ENCODE measurements at regions not wholly inside any gene's neighbourhood (a gene's known extent, or its start where the extent isn't known, plus 50 kb on each side); places are given as distances from the start of the nearest gene placed in this dataset.

DNA sequence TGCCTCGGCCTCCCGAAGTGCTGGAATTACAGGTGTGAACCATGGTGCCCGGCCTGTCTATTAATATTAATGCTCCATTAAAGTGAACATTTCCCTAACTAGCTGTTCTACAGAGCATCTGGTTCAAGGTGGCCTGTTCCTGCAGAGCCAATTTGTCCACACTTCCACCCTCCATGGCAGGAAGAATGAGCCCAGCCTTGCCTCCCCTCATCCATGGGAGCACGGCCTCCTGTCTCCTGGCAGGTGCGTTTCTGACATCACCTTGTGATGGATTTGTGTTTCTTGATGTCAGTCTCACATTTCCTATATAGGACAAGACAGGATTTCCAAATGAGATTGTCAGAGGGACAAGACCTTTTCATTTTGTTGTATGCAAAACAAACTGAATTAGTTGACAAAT, 105.7 kb upstream of the FRMD1 start:
- TF ChIP-seq, protein P1, sequence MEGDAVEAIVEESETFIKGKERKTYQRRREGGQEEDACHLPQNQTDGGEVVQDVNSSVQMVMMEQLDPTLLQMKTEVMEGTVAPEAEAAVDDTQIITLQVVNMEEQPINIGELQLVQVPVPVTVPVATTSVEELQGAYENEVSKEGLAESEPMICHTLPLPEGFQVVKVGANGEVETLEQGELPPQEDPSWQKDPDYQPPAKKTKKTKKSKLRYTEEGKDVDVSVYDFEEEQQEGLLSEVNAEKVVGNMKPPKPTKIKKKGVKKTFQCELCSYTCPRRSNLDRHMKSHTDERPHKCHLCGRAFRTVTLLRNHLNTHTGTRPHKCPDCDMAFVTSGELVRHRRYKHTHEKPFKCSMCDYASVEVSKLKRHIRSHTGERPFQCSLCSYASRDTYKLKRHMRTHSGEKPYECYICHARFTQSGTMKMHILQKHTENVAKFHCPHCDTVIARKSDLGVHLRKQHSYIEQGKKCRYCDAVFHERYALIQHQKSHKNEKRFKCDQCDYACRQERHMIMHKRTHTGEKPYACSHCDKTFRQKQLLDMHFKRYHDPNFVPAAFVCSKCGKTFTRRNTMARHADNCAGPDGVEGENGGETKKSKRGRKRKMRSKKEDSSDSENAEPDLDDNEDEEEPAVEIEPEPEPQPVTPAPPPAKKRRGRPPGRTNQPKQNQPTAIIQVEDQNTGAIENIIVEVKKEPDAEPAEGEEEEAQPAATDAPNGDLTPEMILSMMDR (IDR thresholded peaks at IDR 0.05): no peak
- no peak for DNase-seq
- H3K27ac ChIP-seq: no peak overlapping the region
- no peaks in the 10 kb centered on the region for H3K27me3 ChIP-seq
- intact Hi-C loops (cut with DNase I; ENCODE audit: low total_unique reads): no loop called here
- H3K9me3 ChIP-seq: no peaks in the 10 kb centered on the region
- H3K4me3 ChIP-seq: no peak overlapping the region
- H3K4me1 ChIP-seq: no peaks in the 10 kb centered on the region
- H3K36me3 ChIP-seq: no peaks in the 10 kb centered on the region

DNA sequence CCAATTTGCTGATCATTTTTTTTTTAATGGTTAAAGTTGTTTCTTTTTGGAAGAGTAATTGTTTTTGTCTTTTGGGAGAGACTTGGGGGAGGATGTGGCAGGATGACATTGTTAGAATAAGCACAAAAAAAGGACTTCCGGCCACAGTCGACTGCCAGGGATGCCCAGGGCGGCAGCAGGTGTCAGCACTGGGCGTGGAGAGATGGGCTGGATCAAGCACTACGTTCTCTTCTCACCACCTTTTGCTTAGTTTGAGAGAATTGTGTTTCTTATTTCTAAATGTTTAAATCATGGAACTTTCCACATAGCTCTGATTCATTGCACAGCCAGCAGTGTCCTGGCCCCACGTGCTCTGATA, 104.6 kb upstream of the FRMD1 start:
- no peak for DNase-seq
- Histone ChIP-seq H3K27me3 (no peaks in the 10 kb centered on the region), H3K27ac (no peak overlapping the region), H3K4me1 (no peaks in the 10 kb centered on the region), H3K9me3 (no peaks in the 10 kb centered on the region), H3K36me3 (no peaks in the 10 kb centered on the region), H3K4me3 (no peak overlapping the region)
- intact Hi-C loops (cut with DNase I; ENCODE audit: low total_unique reads): no loop called here
- TF ChIP-seq, protein P1 (IDR thresholded peaks at IDR 0.05): no peak

DNA sequence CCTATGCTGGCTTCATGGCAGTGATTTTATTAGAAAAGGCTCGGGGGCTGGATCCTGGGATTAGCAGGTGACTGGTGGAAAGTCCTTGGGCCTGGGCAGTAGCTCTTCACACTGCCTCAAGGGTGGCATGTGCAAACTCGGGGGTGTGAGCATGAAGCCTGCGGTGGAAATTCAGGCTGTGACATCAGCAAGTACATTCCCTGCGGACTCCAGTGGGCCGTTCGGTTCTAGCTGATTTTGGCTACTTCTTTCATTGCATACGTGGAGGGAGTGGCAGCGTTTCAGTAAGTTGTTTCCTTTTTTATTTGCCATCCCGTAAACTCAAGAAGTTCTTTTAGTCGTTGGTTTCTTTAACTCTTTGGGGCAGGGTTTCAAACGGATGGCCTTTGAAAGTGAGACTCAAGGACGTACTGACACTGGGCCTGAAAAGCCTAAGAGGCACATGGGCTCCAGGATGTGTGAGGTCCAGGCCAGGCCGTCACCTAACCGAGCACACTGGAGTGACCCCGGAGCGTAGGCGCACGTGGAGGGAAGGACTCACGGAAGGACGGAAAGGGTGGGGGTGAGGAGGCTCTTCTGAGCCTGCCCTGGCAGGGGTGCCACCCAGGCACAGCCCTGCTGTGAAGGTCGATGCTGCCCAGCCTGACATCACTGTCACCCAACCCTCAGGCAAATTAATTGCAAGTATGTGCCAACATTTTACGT, 104.0 kb upstream of the FRMD1 start:
- H3K4me3 ChIP-seq: no peak overlapping the region
- DNase-seq: peak in 1 of 2 donors; percentile 60
- H3K27me3 ChIP-seq: no peaks in the 10 kb centered on the region
- no peaks in the 10 kb centered on the region for H3K36me3 ChIP-seq
- intact Hi-C loops (cut with DNase I; ENCODE audit: low total_unique reads): no loop called here
- H3K4me1 ChIP-seq: no peaks in the 10 kb centered on the region
- H3K27ac ChIP-seq: no peak overlapping the region
- TF ChIP-seq, protein P1 (IDR thresholded peaks at IDR 0.05): no peak
- H3K9me3 ChIP-seq: no peaks in the 10 kb centered on the region

DNA sequence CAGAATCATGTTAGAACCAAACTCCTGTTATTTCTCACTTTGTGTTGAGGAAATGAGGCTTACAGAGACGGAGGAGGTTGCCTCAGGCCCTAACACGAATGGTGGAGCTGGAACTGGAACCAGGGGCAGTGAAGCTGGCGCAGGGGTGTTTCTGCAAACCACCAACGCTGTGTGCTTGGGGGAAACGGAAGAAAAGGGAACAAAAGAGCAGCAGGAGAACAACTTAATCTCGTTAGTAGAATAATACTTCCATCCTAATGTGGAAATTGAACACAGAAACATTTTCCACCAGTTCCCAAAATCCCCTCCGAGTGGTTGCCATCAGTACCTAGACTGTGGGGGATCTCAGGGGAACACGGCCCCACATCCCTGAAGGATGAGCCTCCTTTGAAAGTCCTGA, 103.4 kb upstream of the FRMD1 start:
- Histone ChIP-seq H3K27me3 (no peaks in the 10 kb centered on the region), H3K36me3 (no peaks in the 10 kb centered on the region), H3K4me1 (no peaks in the 10 kb centered on the region), H3K27ac (no peak overlapping the region), H3K4me3 (no peak overlapping the region), H3K9me3 (no peaks in the 10 kb centered on the region)
- intact Hi-C loops (cut with DNase I; ENCODE audit: low total_unique reads): no loop called here
- no peak for DNase-seq
- TF ChIP-seq, protein P1 (IDR thresholded peaks at IDR 0.05): no peak

DNA sequence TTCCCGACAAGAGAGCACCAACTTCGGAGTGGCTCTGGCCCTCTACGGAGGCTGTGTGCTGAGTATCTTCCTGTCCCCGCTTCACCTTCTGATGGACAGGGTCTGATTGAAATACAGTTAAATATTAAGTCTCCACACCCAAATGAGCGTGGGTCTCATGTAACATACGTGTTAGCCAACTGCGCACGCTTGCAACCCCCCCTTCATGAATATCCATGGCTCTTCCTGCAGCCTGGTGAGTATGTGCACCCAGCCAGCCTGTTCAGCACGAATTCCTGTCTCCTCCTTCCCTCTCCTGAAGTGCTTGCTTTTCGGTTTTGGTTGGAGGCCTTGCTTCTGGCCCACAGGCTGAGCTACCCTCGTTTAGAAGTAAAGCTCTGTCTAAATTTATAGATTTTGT, 102.9 kb upstream of the FRMD1 start:
- peak in 1 of 2 donors; percentile 17 for DNase-seq
- TF ChIP-seq, protein P1 (IDR thresholded peaks at IDR 0.05): no peak
- no peak overlapping the region for H3K4me3 ChIP-seq
- no peaks in the 10 kb centered on the region for H3K36me3 ChIP-seq
- H3K9me3 ChIP-seq: no peaks in the 10 kb centered on the region
- intact Hi-C loops (cut with DNase I; ENCODE audit: low total_unique reads): no loop called here
- H3K27ac ChIP-seq: no peak overlapping the region
- no peaks in the 10 kb centered on the region for H3K27me3 ChIP-seq
- no peaks in the 10 kb centered on the region for H3K4me1 ChIP-seq

DNA sequence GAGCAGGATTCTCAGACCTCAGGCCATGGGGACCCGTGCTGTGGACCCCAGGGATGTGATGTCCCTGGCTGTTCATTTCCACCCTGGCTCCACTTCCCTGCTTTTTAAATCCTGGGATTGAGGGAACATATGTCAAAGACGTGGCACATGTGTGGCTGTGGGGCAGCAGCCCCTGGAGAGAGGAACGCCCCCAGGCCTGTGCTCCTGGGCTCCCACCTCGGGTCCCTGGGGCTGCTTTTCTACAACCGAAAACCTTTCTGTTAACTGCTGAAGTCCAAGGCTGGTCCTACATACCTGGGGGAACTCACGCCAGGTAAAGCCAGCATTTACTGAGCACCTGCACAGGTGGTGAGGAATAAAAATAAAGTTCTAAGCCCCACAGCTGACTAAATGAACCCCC, 102.3 kb upstream of the FRMD1 start:
- no peak overlapping the region for H3K27ac ChIP-seq
- intact Hi-C loops (cut with DNase I; ENCODE audit: low total_unique reads): no loop called here
- TF ChIP-seq, protein P1 (IDR thresholded peaks at IDR 0.05): no peak
- no peaks in the 10 kb centered on the region for H3K27me3 ChIP-seq
- H3K4me3 ChIP-seq: no peak overlapping the region
- H3K9me3 ChIP-seq: no peaks in the 10 kb centered on the region
- no peaks in the 10 kb centered on the region for H3K36me3 ChIP-seq
- H3K4me1 ChIP-seq: no peaks in the 10 kb centered on the region
- peak in 1 of 2 donors; percentile 24 for DNase-seq
